Endothelial cell of umbilical vein (primary cell): ENCODE measurements at regions not wholly inside any gene's neighbourhood (a gene's known extent, or its start where the extent isn't known, plus 50 kb on each side); places are given as distances from the start of the nearest gene placed in this dataset.

Source experiments
- JUN ChIP-seq: IDR thresholded peaks from 2 replicates; pipeline ENCODE4 v1.6.1; 2011; ENCODE audit warnings: borderline replicate concordance, low read depth; ENCODE audit not compliant: insufficient read length, insufficient read depth
- TF ChIP-seq, protein P1 (sequence below), 2 donors: IDR thresholded peaks; 1 replicate in 1 of 2; 2 replicates in 1 of 2; pipeline ENCODE4 v1.5.1; 2011; ENCODE audit warnings: low read length in 2 of 2, mild to moderate bottlenecking in 2 of 2, moderate library complexity in 2 of 2, control low read depth in 1 of 2, inconsistent platforms in 1 of 2, low read depth in 1 of 2; ENCODE audit not compliant: insufficient read depth in 1 of 2; ENCODE audit errors: extremely low read depth in 1 of 2

GRCh38 chr22:27638329-27639233 is 163.0 kb downstream of the MN1 start:
- TF ChIP-seq, protein P1, sequence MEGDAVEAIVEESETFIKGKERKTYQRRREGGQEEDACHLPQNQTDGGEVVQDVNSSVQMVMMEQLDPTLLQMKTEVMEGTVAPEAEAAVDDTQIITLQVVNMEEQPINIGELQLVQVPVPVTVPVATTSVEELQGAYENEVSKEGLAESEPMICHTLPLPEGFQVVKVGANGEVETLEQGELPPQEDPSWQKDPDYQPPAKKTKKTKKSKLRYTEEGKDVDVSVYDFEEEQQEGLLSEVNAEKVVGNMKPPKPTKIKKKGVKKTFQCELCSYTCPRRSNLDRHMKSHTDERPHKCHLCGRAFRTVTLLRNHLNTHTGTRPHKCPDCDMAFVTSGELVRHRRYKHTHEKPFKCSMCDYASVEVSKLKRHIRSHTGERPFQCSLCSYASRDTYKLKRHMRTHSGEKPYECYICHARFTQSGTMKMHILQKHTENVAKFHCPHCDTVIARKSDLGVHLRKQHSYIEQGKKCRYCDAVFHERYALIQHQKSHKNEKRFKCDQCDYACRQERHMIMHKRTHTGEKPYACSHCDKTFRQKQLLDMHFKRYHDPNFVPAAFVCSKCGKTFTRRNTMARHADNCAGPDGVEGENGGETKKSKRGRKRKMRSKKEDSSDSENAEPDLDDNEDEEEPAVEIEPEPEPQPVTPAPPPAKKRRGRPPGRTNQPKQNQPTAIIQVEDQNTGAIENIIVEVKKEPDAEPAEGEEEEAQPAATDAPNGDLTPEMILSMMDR (IDR thresholded peaks at IDR 0.05; ENCODE audit: extremely low read depth in 1 of 2, insufficient read depth in 1 of 2, low read depth in 1 of 2, low read length in 2 of 2): no peak
- no peak for TF ChIP-seq JUN
